K562 (cell line): ENCODE measurements at regions not wholly inside any gene's neighbourhood (a gene's known extent, or its start where the extent isn't known, plus 50 kb on each side); places are given as distances from the start of the nearest gene placed in this dataset.

Source experiments
- ATAC-seq: fragments of 200-7000 bp; cut with Tn5 transposase; 3 replicates; pipeline ENCODE4 v1.9.1; 2020; ENCODE audit warnings: moderate library complexity
- BruUV-seq: library from RNA; stranded (reverse); fragments of 400-500 nt; replicated peaks from 2 replicates; lab custom pipeline; 2021; lab: Mats Ljungman, UMichigan
- CTCF ChIA-PET: fragments of 300-600 bp; formaldehyde crosslinking; extraction: SDS; loops from one replicate; lab custom pipeline; 2021; ENCODE audit warnings: low intra/inter-chr PET ratio; lab: Yijun Ruan, JAX
- POLR2A ChIA-PET: fragments of 300-600, 350-650 bp; sonication (Branson Sonifier 250); formaldehyde crosslinking; extraction: SDS; loops from one replicate; lab custom pipeline; 2021; ENCODE audit warnings: antibody characterized with exemption, inconsistent platforms; lab: Yijun Ruan, JAX
- DNase-seq, 4 experiments: peaks; one replicate each; pipeline versions ENCODE4 v3.0.0 to v3.0.0-alpha.2; 2011 to 2018; ENCODE audit warnings: low spot score in 3 of 4, mixed read lengths in 3 of 4; ENCODE audit errors: extremely low read depth in 1 of 4
- FAIRE-seq: peaks from 2 replicates; lab custom pipeline; 2011; peaks lifted over from hg19 to GRCh38; lab: Jason Lieb, UNC
- H2AFZ ChIP-seq: 2 replicates; pipeline ENCODE4 v1.6.0; 2011; ENCODE audit warnings: low read depth, low read length, control low read depth, inconsistent platforms
- H3K27ac ChIP-seq: fragments of 200-600 bp; 3 replicates; pipeline ENCODE4 v1.8.0; 2011; ENCODE audit warnings: low read depth, mild to moderate bottlenecking, control low read depth, inconsistent platforms, low read length, moderate library complexity, mixed read lengths; ENCODE audit errors: extremely low read depth
- H3K27me3 ChIP-seq, 2 experiments: fragments of 300-600 bp in 1 of 2; 2 replicates in 1 of 2; 3 replicates in 1 of 2; pipeline versions ENCODE4 v1.6.0 to v1.8.0; 2011; ENCODE audit warnings: inconsistent platforms in 2 of 2, low read length in 2 of 2, mild to moderate bottlenecking in 1 of 2, mixed read lengths in 1 of 2, moderate library complexity in 1 of 2; ENCODE audit not compliant: control insufficient read depth in 2 of 2, insufficient read depth in 2 of 2
- H3K36me3 ChIP-seq: fragments of 300-600 bp; 3 replicates; pipeline ENCODE4 v1.8.0; 2011; ENCODE audit warnings: mild to moderate bottlenecking, low read length, inconsistent platforms; ENCODE audit not compliant: control insufficient read depth, insufficient read depth
- H3K4me1 ChIP-seq, 2 experiments: fragments of 200-600 bp in 1 of 2; replicated peaks in 1 of 2; 2 replicates in 1 of 2; 3 replicates in 1 of 2; pipeline versions ENCODE4 v1.5.1 to v1.8.0; 2011; ENCODE audit warnings: inconsistent platforms in 2 of 2, low read length in 2 of 2, mild to moderate bottlenecking in 1 of 2, mixed read lengths in 1 of 2, moderate library complexity in 1 of 2; ENCODE audit not compliant: control insufficient read depth in 2 of 2, insufficient read depth in 2 of 2
- H3K4me2 ChIP-seq: 2 replicates; pipeline ENCODE4 v1.6.1; 2011; ENCODE audit warnings: low read length, control low read depth, inconsistent platforms, mixed read lengths; ENCODE audit not compliant: insufficient read depth
- H3K4me3 ChIP-seq: fragments of 200-600 bp; sonication (generic), shearing (Covaris generic); 2 replicates; pipeline ENCODE4 v1.5.1; 2016; ENCODE audit warnings: control low read depth, inconsistent platforms
- H3K79me2 ChIP-seq: fragments of 200-600 bp; 3 replicates; pipeline ENCODE4 v1.8.0; 2011; ENCODE audit warnings: low read length, inconsistent platforms; ENCODE audit not compliant: control insufficient read depth, insufficient read depth
- H3K9ac ChIP-seq, 2 experiments: 2 replicates each; pipeline versions ENCODE4 v1.6.0 to v1.6.1; 2011; ENCODE audit warnings: low read depth in 2 of 2, low read length in 2 of 2, control low read depth in 1 of 2, inconsistent platforms in 1 of 2, mild to moderate bottlenecking in 1 of 2, mixed read lengths in 1 of 2; ENCODE audit not compliant: insufficient read depth in 1 of 2
- H3K9me1 ChIP-seq: one replicate; pipeline ENCODE4 v1.6.0; 2011; ENCODE audit warnings: inconsistent platforms, mild to moderate bottlenecking, low read length, moderate library complexity; ENCODE audit not compliant: control insufficient read depth, insufficient read depth
- H3K9me3 ChIP-seq: replicated peaks from 2 replicates; pipeline ENCODE4 v1.5.1; 2011; ENCODE audit warnings: low read depth, low read length, inconsistent platforms; ENCODE audit not compliant: control insufficient read depth, insufficient read depth
- H4K20me1 ChIP-seq: replicated peaks from 2 replicates; pipeline ENCODE4 v1.6.1; 2011; ENCODE audit warnings: low read length, inconsistent platforms, mixed read lengths; ENCODE audit not compliant: control insufficient read depth, insufficient read depth
- CC2D1A ChIP-seq: fragments of 450-650 bp; IDR thresholded peaks from 2 replicates; pipeline ENCODE4 v1.6.1; 2017; ENCODE audit warnings: mild to moderate bottlenecking
- CCNT2 ChIP-seq: IDR thresholded peaks from 2 replicates; pipeline ENCODE4 v1.6.1; 2011; ENCODE audit warnings: borderline replicate concordance, low read depth, mild to moderate bottlenecking, moderate library complexity, mixed read lengths, low read length; ENCODE audit not compliant: insufficient read length; ENCODE audit errors: extremely low read depth
- CREB3L1 ChIP-seq: fragments of 450-650 bp; IDR thresholded peaks from 2 replicates; pipeline ENCODE4 v1.6.1; 2014; ENCODE audit warnings: low read depth, mild to moderate bottlenecking, moderate library complexity, borderline replicate concordance
- ELF4 ChIP-seq: fragments of 450-650 bp; formaldehyde crosslinking; IDR thresholded peaks from 2 replicates; pipeline ENCODE4 v1.4.0; 2022; ENCODE audit warnings: missing genetic modification characterization
- IRF1 ChIP-seq: sonication (generic); formaldehyde crosslinking; IDR thresholded peaks from 2 replicates; pipeline ENCODE4 v1.8.0; 2022; ENCODE audit warnings: missing genetic modification reagents, mild to moderate bottlenecking, borderline replicate concordance
- KDM4B ChIP-seq, 2 experiments: fragments of 450-650 bp in 1 of 2; sonication (generic) in 1 of 2; IDR thresholded peaks; 2 replicates each; pipeline ENCODE4 v1.6.1; 2016 to 2017; ENCODE audit warnings: borderline replicate concordance in 2 of 2, antibody characterized with exemption in 1 of 2, low read depth in 1 of 2, mild to moderate bottlenecking in 1 of 2
- MYC ChIP-seq, 2 experiments: fragments of 250-450 bp in 1 of 2; sonication (Bioruptor Pico) in 1 of 2; IDR thresholded peaks; 2 replicates each; pipeline versions ENCODE4 v1.5.1 to v1.6.1; 2012 to 2021; ENCODE audit warnings: low read depth in 2 of 2, borderline replicate concordance in 1 of 2, improper control_type of control experiment in 1 of 2, low read length in 1 of 2, mild to moderate bottlenecking in 1 of 2, moderate library complexity in 1 of 2
- PRPF4 ChIP-seq: fragments of 200-400 bp; formaldehyde crosslinking; IDR thresholded peaks from one replicate; pipeline ENCODE4 v1.6.1; 2017; ENCODE audit warnings: low read length, low read depth, mild to moderate bottlenecking; ENCODE audit not compliant: insufficient read depth, poor library complexity, severe bottlenecking
- SNRNP70 ChIP-seq: fragments of 200-400 bp; formaldehyde crosslinking; optimal IDR thresholded peaks from 2 replicates; pipeline ENCODE3; 2017; ENCODE audit warnings: low read depth, low read length
- TCF7L2 ChIP-seq: fragments of 150-350 bp; IDR thresholded peaks from 2 replicates; pipeline ENCODE4 v1.6.1; 2016; ENCODE audit warnings: low read depth, mild to moderate bottlenecking, low read length, moderate library complexity
- ZFP30 ChIP-seq: fragments of 250-450 bp; sonication (Bioruptor Pico); IDR thresholded peaks from 2 replicates; pipeline ENCODE4 v1.8.0; 2022; ENCODE audit warnings: moderate library complexity, mild to moderate bottlenecking, inconsistent platforms, borderline replicate concordance
- ZNF518B ChIP-seq: fragments of 250-450 bp; sonication (Bioruptor Pico); IDR thresholded peaks from 2 replicates; pipeline ENCODE4 v1.5.0; 2021; ENCODE audit warnings: mild to moderate bottlenecking, moderate library complexity
- ZZZ3 ChIP-seq: fragments of 450-650 bp; IDR thresholded peaks from 2 replicates; pipeline ENCODE4 v1.6.1; 2016; ENCODE audit warnings: antibody characterized with exemption, mild to moderate bottlenecking, moderate library complexity
- WGBS: fragments of 100-300 bp; shearing (Covaris generic); methylation state at CpG from one replicate; pipeline ENCODE4 v1.1.6; 2016; ENCODE audit warnings: low coverage, mixed read lengths; ENCODE audit not compliant: insufficient coverage; ENCODE audit errors: missing lambda C conversion rate; 5-methylcytosine and 5-hydroxymethylcytosine counted together
- in situ Hi-C: fragments of 300-500 bp; cut with MboI; formaldehyde crosslinking; loops from 4 replicates; pipeline ENCODE4 v1.15.0; 2018; ENCODE audit warnings: inconsistent platforms, mixed read lengths
- intact Hi-C: fragments of 100-400 bp; cut with micrococcal nuclease; formaldehyde crosslinking; loops from 2 replicates; pipeline ENCODE4 v1.14.2; 2022

GRCh38 chr2:144835634-144836350, 315.9 kb upstream of the ZEB2 start:
- no peak for FAIRE-seq
- POLR2A ChIA-PET, result interaction anchor here (0.6 to 0.9 kb wide), 5 partner anchors 13 to 316 kb away, joined by 3 to 4 read pairs (median 3); partner anchors contain the start of gene ZEB2
- Histone ChIP-seq H4K20me1 (no peaks in the 10 kb centered on the region), H3K36me3 (no peaks in the 10 kb centered on the region), H3K79me2 (no peaks in the 10 kb centered on the region), H3K9me3 (no peaks in the 10 kb centered on the region), H3K4me1 (peaks cover 0 to 11% of the 10 kb centered on the region in 2 experiments; a peak in 3 of 5 replicates), H3K4me2 (no peak overlapping the region), H3K27ac (no peak overlapping the region), H3K4me3 (no peak overlapping the region), H2AFZ (0 out of 2 replicates have a peak overlapping the region, but pooled peaks have one; percentile 93), H3K9ac (no peak overlapping the region), H3K9me1 (no peaks in the 10 kb centered on the region), H3K27me3 (no peaks in the 10 kb centered on the region)
- DNase-seq, result no peak
- no peak for TF ChIP-seq IRF1 (CRISPR knock-in tag)
- no peak for TF ChIP-seq PRPF4
- TF ChIP-seq CREB3L1, result no peak
- TF ChIP-seq ZZZ3, result no peak
- no peak for TF ChIP-seq TCF7L2
- no peak for TF ChIP-seq CCNT2
- TF ChIP-seq SNRNP70, result no peak
- no peak for TF ChIP-seq KDM4B (IDR thresholded peaks at IDR 0.05; ENCODE audit: borderline replicate concordance in 2 of 2, low read depth in 1 of 2)
- no peak for TF ChIP-seq ELF4 (CRISPR knock-in tag)
- TF ChIP-seq CC2D1A, result no peak
- TF ChIP-seq ZNF518B (CRISPR knock-in tag), result no peak
- TF ChIP-seq MYC (IDR thresholded peaks at IDR 0.05; ENCODE audit: low read depth, low read length), result no peak
- no peak for TF ChIP-seq MYC (CRISPR knock-in tag; IDR thresholded peaks at IDR 0.05; ENCODE audit: borderline replicate concordance, low read depth)
- no peak for TF ChIP-seq ZFP30
- CTCF ChIA-PET, result no interaction called here
- no peak; the same call in 1 of the 3 replicates for ATAC-seq
- in situ Hi-C loops (no loop called here), intact Hi-C loops (no loop called here)
- BruUV-seq, result no TSS peak
- 65% methylated on average over 4 of the region's 4 CpGs for WGBS
